Breast epithelium (tissue), 3 donors: ENCODE measurements at regions not wholly inside any gene's neighbourhood (a gene's known extent, or its start where the extent isn't known, plus 50 kb on each side); places are given as distances from the start of the nearest gene placed in this dataset.

ENCODE experiments used
- CTCF ChIP-seq, 3 donors: fragments of 450-650 bp; IDR thresholded peaks; one replicate each; pipeline ENCODE4 v1.5.1; 2016 to 2017; ENCODE audit warnings: antibody characterized with exemption in 3 of 3, mild to moderate bottlenecking in 3 of 3, moderate library complexity in 3 of 3
- POLR2A ChIP-seq: fragments of 450-650 bp; IDR thresholded peaks from one replicate; pipeline ENCODE4 v1.6.1; 2016; ENCODE audit warnings: antibody characterized with exemption, mild to moderate bottlenecking, moderate library complexity
- POLR2AphosphoS5 ChIP-seq, 3 donors: sonication (generic); formaldehyde crosslinking; IDR thresholded peaks; one replicate each; pipeline ENCODE4 v1.6.1; 2017; ENCODE audit warnings: antibody characterized with exemption in 3 of 3

GRCh38 chr15:37873336-37873735, 61.1 kb upstream of the TMCO5A start:
- TF ChIP-seq CTCF (IDR thresholded peaks at IDR 0.05) (no peak), POLR2A (no peak), POLR2AphosphoS5 (IDR thresholded peaks at IDR 0.05) (no peak)
